ENCODE measurements at regions not wholly inside any gene's neighbourhood (a gene's known extent, or its start where the extent isn't known, plus 50 kb on each side); places are given as distances from the start of the nearest gene placed in this dataset.

- H3K27me3 ChIP-seq (ENCODE audit: insufficient read depth, low read length): no peaks in the 10 kb centered on the region
- H3K27ac Mint-ChIP-seq: no peak overlapping the region
- TF ChIP-seq CTCF (conservative IDR thresholded peaks at IDR 0.05): no peak
These were observed 280.0 kb upstream of the ANKRD55 start for GRCh38 chr5:56513141-56513540.

More at GRCh38 chr5:56513141-56513540, 280.0 kb upstream of the ANKRD55 start:
- Histone ChIP-seq H3K4me2 (ENCODE audit: insufficient read depth, insufficient read length, low read length) (no peak overlapping the region), H3K9ac (ENCODE audit: extremely low read depth, insufficient read length, low read length) (no peak overlapping the region), H3K14ac (ENCODE audit: insufficient read depth, low read length) (no peak overlapping the region), H2AK5ac (ENCODE audit: insufficient read length, low read length) (no peak overlapping the region), H3K23ac (ENCODE audit: insufficient read length, low read depth, low read length) (no peak overlapping the region), H3K4ac (ENCODE audit: low read depth, low read length) (no peak overlapping the region), H2BK5ac (ENCODE audit: insufficient read length, low read length) (no peak overlapping the region), H3K56ac (ENCODE audit: insufficient read length, low read depth, low read length) (no peak overlapping the region), H4K91ac (ENCODE audit: insufficient read length, low read depth, low read length) (no peak overlapping the region), H3K23me2 (ENCODE audit: insufficient read length, low read depth, low read length, poor library complexity, severe bottlenecking) (no peaks in the 10 kb centered on the region), H3K18ac (ENCODE audit: insufficient read length, low read depth, low read length) (no peak overlapping the region), H4K5ac (ENCODE audit: insufficient read length, low read depth, low read length) (no peak overlapping the region), H3K9me3 (ENCODE audit: control insufficient read depth, low read depth, low read length) (no peaks in the 10 kb centered on the region), H3K4me1 (ENCODE audit: insufficient read depth, low read length) (no peaks in the 10 kb centered on the region; the same call in 1 of the 2 replicates), H2BK12ac (ENCODE audit: insufficient read length, low read depth, low read length) (no peak overlapping the region), H4K20me1 (ENCODE audit: control insufficient read depth, insufficient read depth, insufficient read length) (no peaks in the 10 kb centered on the region), H2BK15ac (ENCODE audit: low read depth, low read length) (no peak overlapping the region), H3T11ph (ENCODE audit: low read length) (no peak overlapping the region), H2BK120ac (ENCODE audit: low read depth, low read length, poor library complexity, severe bottlenecking) (no peak overlapping the region), H2BK20ac (ENCODE audit: low read depth, low read length, poor library complexity, severe bottlenecking) (no peak overlapping the region), H3K27ac (ENCODE audit: insufficient read length, low read depth, low read length) (no peak overlapping the region), H3K79me1 (ENCODE audit: insufficient read depth, low read depth, low read length, poor library complexity, severe bottlenecking) (no peaks in the 10 kb centered on the region), H3K79me2 (ENCODE audit: insufficient read depth, low read length) (no peaks in the 10 kb centered on the region), H4K8ac (replicated peaks; ENCODE audit: insufficient read length, low read depth, low read length) (no peak overlapping the region), H2AFZ (ENCODE audit: low read length) (no peak overlapping the region)
- peaks cover 5% of the 10 kb centered on the region for H3K27me3 Mint-ChIP-seq (ENCODE audit: low read depth)
- no peak for DNase-seq
- H3K36me3 Mint-ChIP-seq (ENCODE audit: insufficient read depth in 1 of 3, low read depth in 3 of 3): no peaks in the 10 kb centered on the region
- WGBS (ENCODE audit: extremely low coverage, insufficient read length, low lambda C conversion rate): no CpG with 5 or more reads among the region's 1 CpG
- no peak overlapping the region for H3K4me3 Mint-ChIP-seq
- H3K9me3 Mint-ChIP-seq: no peaks in the 10 kb centered on the region
- peaks cover 11 to 17% of the 10 kb centered on the region in 2 experiments for H3K4me1 Mint-ChIP-seq

All from H9 (cell line).